GM06990 (cell line): ENCODE measurements at regions not wholly inside any gene's neighbourhood (a gene's known extent, or its start where the extent isn't known, plus 50 kb on each side); places are given as distances from the start of the nearest gene placed in this dataset.

Experiments
- DNase-seq: peaks from one replicate; pipeline ENCODE4 v3.0.0-alpha.2; 2011; ENCODE audit not compliant: insufficient read length; ENCODE audit errors: extremely low read depth
- H3K27me3 ChIP-seq: replicated peaks from 2 replicates; pipeline ENCODE4 v1.6.0; 2011; ENCODE audit warnings: low read length; ENCODE audit not compliant: control insufficient read depth, insufficient read depth
- H3K36me3 ChIP-seq: 2 replicates; pipeline ENCODE4 v1.5.1; 2011; ENCODE audit warnings: low read length; ENCODE audit not compliant: control insufficient read depth, insufficient read depth
- H3K4me3 ChIP-seq: replicated peaks from 2 replicates; pipeline ENCODE4 v1.5.1; 2011; ENCODE audit warnings: low read depth, mild to moderate bottlenecking, control low read depth, low read length
- CTCF ChIP-seq: IDR thresholded peaks from 2 replicates; pipeline ENCODE4 v1.5.1; 2011; ENCODE audit warnings: low read length, control low read depth, mild to moderate bottlenecking, inconsistent platforms; ENCODE audit not compliant: insufficient read depth, poor library complexity, severe bottlenecking

GRCh38 chr10:52481986-52482555, 168.0 kb downstream of the DKK1 start:
- no peak for DNase-seq
- no peak for TF ChIP-seq CTCF

DNA sequence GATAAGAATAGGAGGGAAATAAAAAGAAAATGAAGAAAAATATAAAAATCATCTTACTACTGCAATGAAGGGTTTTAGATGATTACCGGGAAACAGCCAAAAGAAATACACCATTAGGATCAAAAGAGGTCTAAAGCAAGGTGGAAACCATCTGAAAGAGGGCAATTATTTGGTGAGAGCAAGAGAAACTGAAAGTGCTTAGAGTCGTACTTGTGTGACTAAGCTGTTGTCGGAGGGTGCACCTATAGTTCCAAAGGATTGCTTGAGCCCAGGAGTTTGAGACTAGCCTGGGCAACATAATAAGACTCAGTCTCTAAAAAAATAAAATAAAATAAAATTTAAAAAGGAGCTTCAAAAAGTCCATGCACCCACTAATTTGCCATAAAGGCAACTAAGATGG, 169.5 kb downstream of the DKK1 start:
- no peak for DNase-seq
- TF ChIP-seq CTCF, result no peak
- H3K36me3 ChIP-seq, result no peaks in the 10 kb centered on the region
- no peak overlapping the region for H3K4me3 ChIP-seq
- H3K27me3 ChIP-seq, result no peaks in the 10 kb centered on the region

More at GRCh38 chr10:52481986-52482555, 168.0 kb downstream of the DKK1 start:
- Histone ChIP-seq H3K36me3 (no peaks in the 10 kb centered on the region), H3K4me3 (no peak overlapping the region), H3K27me3 (no peaks in the 10 kb centered on the region)

- TF ChIP-seq CTCF, result no peak
- Histone ChIP-seq H3K36me3 (no peaks in the 10 kb centered on the region), H3K4me3 (no peak overlapping the region), H3K27me3 (no peaks in the 10 kb centered on the region)
- no peak for DNase-seq
Observed at GRCh38 chr10:52484206-52485065, 170.4 kb downstream of the DKK1 start.

DNA sequence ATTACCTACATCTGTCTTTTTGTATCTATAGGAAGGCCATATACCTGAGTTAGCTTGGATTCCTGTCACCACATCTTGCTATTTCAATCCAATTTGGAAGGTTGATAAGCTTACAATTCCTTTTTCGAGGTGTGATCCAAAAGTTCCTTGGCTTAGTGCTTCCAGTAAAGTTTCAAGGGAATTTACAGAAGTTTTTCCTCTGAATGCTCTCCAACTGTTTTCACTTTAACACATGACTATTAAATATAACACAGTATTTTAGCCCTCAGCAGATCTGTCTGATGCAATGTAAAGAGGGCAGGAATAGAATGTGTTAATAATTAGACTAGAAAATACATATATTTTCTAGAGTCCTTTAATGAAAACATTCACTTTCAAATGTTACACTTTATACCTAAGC, 171.4 kb downstream of the DKK1 start:
- DNase-seq, result no peak
- H3K27me3 ChIP-seq, result no peaks in the 10 kb centered on the region
- no peaks in the 10 kb centered on the region for H3K36me3 ChIP-seq
- H3K4me3 ChIP-seq, result no peak overlapping the region
- TF ChIP-seq CTCF, result no peak

GRCh38 chr10:52486840-52487611, 172.9 kb downstream of the DKK1 start:
- no peak for TF ChIP-seq CTCF
- DNase-seq, result no peak
- Histone ChIP-seq H3K27me3 (no peaks in the 10 kb centered on the region), H3K4me3 (no peak overlapping the region), H3K36me3 (no peaks in the 10 kb centered on the region)
